CD4-positive, alpha-beta T cell treated with Interleukin-6 at 100 ng/mL for 8 hours (primary cell): ENCODE measurements at regions not wholly inside any gene's neighbourhood (a gene's known extent, or its start where the extent isn't known, plus 50 kb on each side); places are given as distances from the start of the nearest gene placed in this dataset.
"Not testable (repeated sequence)": the region's sequence is repeated elsewhere in the genome, so short reads cannot be mapped to it uniquely, and the experiment has no call there.

Experiments used
- DNase-seq: peaks from one replicate; pipeline ENCODE4 v3.0.0-alpha.2; 2020; ENCODE audit warnings: mixed read lengths, low spot score

- DNase-seq, result no peak
Observed at GRCh38 chr13:104616990-104617389, 1550.8 kb upstream of the SLC10A2 start.

GRCh38 chr13:104614361-104615145, 1548.3 kb upstream of the SLC10A2 start:
- no peak for DNase-seq

GRCh38 chr13:104608331-104608730, 1542.1 kb upstream of the SLC10A2 start:
- DNase-seq, result no peak

GRCh38 chr13:104605435-104605834, 1539.2 kb upstream of the SLC10A2 start:
- DNase-seq, result not testable (repeated sequence)

GRCh38 chr13:104597546-104598180, 1531.4 kb upstream of the SLC10A2 start:
- no peak for DNase-seq

GRCh38 chr13:104595511-104595910, 1529.3 kb upstream of the SLC10A2 start:
- no peak for DNase-seq

GRCh38 chr13:104594806-104595205, 1528.6 kb upstream of the SLC10A2 start:
- DNase-seq, result no peak

GRCh38 chr13:104593693-104594092, 1527.5 kb upstream of the SLC10A2 start:
- no peak for DNase-seq

- no peak for DNase-seq
Observed at GRCh38 chr13:104593251-104593576, 1527.0 kb upstream of the SLC10A2 start.

- DNase-seq, result no peak
Observed at GRCh38 chr13:104592545-104593250, 1526.5 kb upstream of the SLC10A2 start.

GRCh38 chr13:104592127-104592526, 1525.9 kb upstream of the SLC10A2 start:
- DNase-seq, result no peak

- DNase-seq, result no peak
Observed at GRCh38 chr13:104586051-104586746, 1520.0 kb upstream of the SLC10A2 start.

GRCh38 chr13:104584481-104584880, 1518.3 kb upstream of the SLC10A2 start:
- no peak for DNase-seq

GRCh38 chr13:104580931-104581330, 1514.7 kb upstream of the SLC10A2 start:
- no peak for DNase-seq

GRCh38 chr13:104577071-104577815, 1511.0 kb upstream of the SLC10A2 start:
- no peak for DNase-seq

- DNase-seq, result no peak
Observed at GRCh38 chr13:104571893-104572229, 1505.6 kb upstream of the SLC10A2 start.

- DNase-seq, result no peak
Observed at GRCh38 chr13:104571161-104571892, 1505.1 kb upstream of the SLC10A2 start.

- DNase-seq, result no peak
Observed at GRCh38 chr13:104567114-104567513, 1500.9 kb upstream of the SLC10A2 start.

- DNase-seq, result no peak
Observed at GRCh38 chr13:104565888-104566287, 1499.7 kb upstream of the SLC10A2 start.

GRCh38 chr13:104553896-104554295, 1487.7 kb upstream of the SLC10A2 start:
- no peak for DNase-seq

- DNase-seq, result no peak
Observed at GRCh38 chr13:104553186-104553585, 1487.0 kb upstream of the SLC10A2 start.
